ENCODE measurements at regions not wholly inside any gene's neighbourhood (a gene's known extent, or its start where the extent isn't known, plus 50 kb on each side); places are given as distances from the start of the nearest gene placed in this dataset.

- no TSS peak for BruUV-seq (replicated peaks)
- H3K4me1 Mint-ChIP-seq (ENCODE audit: low read depth, unreplicated experiment) = no peaks in the 10 kb centered on the region
- H3K27me3 Mint-ChIP-seq (ENCODE audit: unreplicated experiment) = no peaks in the 10 kb centered on the region
- H3K4me3 Mint-ChIP-seq (ENCODE audit: low read depth, unreplicated experiment) = no peak overlapping the region
- H3K9me3 Mint-ChIP-seq (ENCODE audit: low read depth, unreplicated experiment) = peaks cover 8% of the 10 kb centered on the region
- intact Hi-C loops (cut with micrococcal nuclease; ENCODE audit: unreplicated experiment) = no loop called here
- CTCF ChIA-PET = no interaction called here
- no peak overlapping the region for H3K27ac Mint-ChIP-seq (ENCODE audit: unreplicated experiment)
- DNase-seq = no peak
- H3K36me3 Mint-ChIP-seq (ENCODE audit: insufficient read depth, unreplicated experiment) = no peaks in the 10 kb centered on the region
- TF ChIP-seq, protein P1, sequence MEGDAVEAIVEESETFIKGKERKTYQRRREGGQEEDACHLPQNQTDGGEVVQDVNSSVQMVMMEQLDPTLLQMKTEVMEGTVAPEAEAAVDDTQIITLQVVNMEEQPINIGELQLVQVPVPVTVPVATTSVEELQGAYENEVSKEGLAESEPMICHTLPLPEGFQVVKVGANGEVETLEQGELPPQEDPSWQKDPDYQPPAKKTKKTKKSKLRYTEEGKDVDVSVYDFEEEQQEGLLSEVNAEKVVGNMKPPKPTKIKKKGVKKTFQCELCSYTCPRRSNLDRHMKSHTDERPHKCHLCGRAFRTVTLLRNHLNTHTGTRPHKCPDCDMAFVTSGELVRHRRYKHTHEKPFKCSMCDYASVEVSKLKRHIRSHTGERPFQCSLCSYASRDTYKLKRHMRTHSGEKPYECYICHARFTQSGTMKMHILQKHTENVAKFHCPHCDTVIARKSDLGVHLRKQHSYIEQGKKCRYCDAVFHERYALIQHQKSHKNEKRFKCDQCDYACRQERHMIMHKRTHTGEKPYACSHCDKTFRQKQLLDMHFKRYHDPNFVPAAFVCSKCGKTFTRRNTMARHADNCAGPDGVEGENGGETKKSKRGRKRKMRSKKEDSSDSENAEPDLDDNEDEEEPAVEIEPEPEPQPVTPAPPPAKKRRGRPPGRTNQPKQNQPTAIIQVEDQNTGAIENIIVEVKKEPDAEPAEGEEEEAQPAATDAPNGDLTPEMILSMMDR (IDR thresholded peaks at IDR 0.05; ENCODE audit: unreplicated experiment) = no peak
These were observed 140.7 kb downstream of the NXPE2 start for GRCh38 chr11:114819028-114819427.

GRCh38 chr11:114820621-114821020 is 142.3 kb downstream of the NXPE2 start:
- peaks cover 8% of the 10 kb centered on the region for H3K9me3 Mint-ChIP-seq (ENCODE audit: low read depth, unreplicated experiment)
- TF ChIP-seq, protein P1 (IDR thresholded peaks at IDR 0.05; ENCODE audit: unreplicated experiment) = no peak
- no peaks in the 10 kb centered on the region for H3K27me3 Mint-ChIP-seq (ENCODE audit: unreplicated experiment)
- H3K4me3 Mint-ChIP-seq (ENCODE audit: low read depth, unreplicated experiment) = no peak overlapping the region
- intact Hi-C loops (cut with micrococcal nuclease; ENCODE audit: unreplicated experiment) = no loop called here
- CTCF ChIA-PET = no interaction called here
- no peak for DNase-seq
- no peaks in the 10 kb centered on the region for H3K4me1 Mint-ChIP-seq (ENCODE audit: low read depth, unreplicated experiment)
- no peaks in the 10 kb centered on the region for H3K36me3 Mint-ChIP-seq (ENCODE audit: insufficient read depth, unreplicated experiment)
- no TSS peak for BruUV-seq (replicated peaks)
- H3K27ac Mint-ChIP-seq (ENCODE audit: unreplicated experiment) = no peak overlapping the region

- H3K27ac Mint-ChIP-seq (ENCODE audit: unreplicated experiment) = no peak overlapping the region
- CTCF ChIA-PET = no interaction called here
- no TSS peak for BruUV-seq (replicated peaks)
- intact Hi-C loops (cut with micrococcal nuclease; ENCODE audit: unreplicated experiment) = no loop called here
- no peak for DNase-seq
- H3K4me1 Mint-ChIP-seq (ENCODE audit: low read depth, unreplicated experiment) = no peaks in the 10 kb centered on the region
- no peaks in the 10 kb centered on the region for H3K27me3 Mint-ChIP-seq (ENCODE audit: unreplicated experiment)
- H3K9me3 Mint-ChIP-seq (ENCODE audit: low read depth, unreplicated experiment) = peaks cover 8% of the 10 kb centered on the region
- H3K4me3 Mint-ChIP-seq (ENCODE audit: low read depth, unreplicated experiment) = no peak overlapping the region
- H3K36me3 Mint-ChIP-seq (ENCODE audit: insufficient read depth, unreplicated experiment) = no peaks in the 10 kb centered on the region
- TF ChIP-seq, protein P1 (IDR thresholded peaks at IDR 0.05; ENCODE audit: unreplicated experiment) = no peak
These were observed 143.5 kb downstream of the NXPE2 start for GRCh38 chr11:114821621-114822412.

- Mint-ChIP-seq H3K4me3 (ENCODE audit: low read depth, unreplicated experiment) (no peak overlapping the region), H3K36me3 (ENCODE audit: insufficient read depth, unreplicated experiment) (no peaks in the 10 kb centered on the region), H3K27me3 (ENCODE audit: unreplicated experiment) (no peaks in the 10 kb centered on the region), H3K4me1 (ENCODE audit: low read depth, unreplicated experiment) (no peaks in the 10 kb centered on the region), H3K27ac (ENCODE audit: unreplicated experiment) (no peak overlapping the region), H3K9me3 (ENCODE audit: low read depth, unreplicated experiment) (peaks cover 5% of the 10 kb centered on the region)
- TF ChIP-seq, protein P1 (IDR thresholded peaks at IDR 0.05; ENCODE audit: unreplicated experiment) = no peak
- BruUV-seq (replicated peaks) = no TSS peak
- intact Hi-C loops (cut with micrococcal nuclease; ENCODE audit: unreplicated experiment) = no loop called here
- CTCF ChIA-PET = no interaction called here
- DNase-seq = no peak
These were observed 148.6 kb downstream of the NXPE2 start for GRCh38 chr11:114826910-114827442.
